Astrocyte (in vitro differentiated cells and primary cell): ENCODE measurements at regions not wholly inside any gene's neighbourhood (a gene's known extent, or its start where the extent isn't known, plus 50 kb on each side); places are given as distances from the start of the nearest gene placed in this dataset.

Experiments used
- DNase-seq: peaks from one replicate; pipeline ENCODE4 v3.0.0-alpha.2; 2010; ENCODE audit warnings: low read depth
- FAIRE-seq: peaks from 2 replicates; lab custom pipeline; 2011; peaks lifted over from hg19 to GRCh38; lab: Jason Lieb, UNC
- H2AFZ ChIP-seq: 2 replicates; pipeline ENCODE4 v1.6.0; 2012; ENCODE audit warnings: low read depth, low read length, inconsistent platforms
- H3K27ac ChIP-seq: 2 replicates; pipeline ENCODE4 v1.5.1; 2011; ENCODE audit warnings: low read depth, low read length, inconsistent platforms
- H3K27me3 ChIP-seq: 2 replicates; pipeline ENCODE4 v1.6.0; 2011; ENCODE audit warnings: low read length, inconsistent platforms; ENCODE audit not compliant: insufficient read depth
- H3K36me3 ChIP-seq: 2 replicates; pipeline ENCODE4 v1.5.1; 2011; ENCODE audit warnings: low read length, inconsistent platforms; ENCODE audit not compliant: insufficient read depth
- H3K4me1 ChIP-seq: 2 replicates; pipeline ENCODE4 v1.5.1; 2011; ENCODE audit warnings: low read length, inconsistent platforms; ENCODE audit not compliant: insufficient read depth
- H3K4me2 ChIP-seq: 2 replicates; pipeline ENCODE4 v1.6.0; 2012; ENCODE audit warnings: low read length, inconsistent platforms
- H3K4me3 ChIP-seq: 2 replicates; pipeline ENCODE4 v1.5.1; 2011; ENCODE audit warnings: low read depth, mild to moderate bottlenecking, low read length, inconsistent platforms; ENCODE audit not compliant: insufficient read depth
- H3K79me2 ChIP-seq: 2 replicates; pipeline ENCODE4 v1.6.0; 2012; ENCODE audit warnings: mild to moderate bottlenecking, low read length, inconsistent platforms; ENCODE audit not compliant: insufficient read depth
- H3K9ac ChIP-seq: 2 replicates; pipeline ENCODE4 v1.6.0; 2012; ENCODE audit warnings: mild to moderate bottlenecking, low read length, inconsistent platforms
- H3K9me3 ChIP-seq: 2 replicates; pipeline ENCODE4 v1.5.1; 2012; ENCODE audit warnings: low read depth, mild to moderate bottlenecking, low read length, inconsistent platforms; ENCODE audit not compliant: insufficient read depth
- H4K20me1 ChIP-seq: 2 replicates; pipeline ENCODE4 v1.6.0; 2012; ENCODE audit warnings: low read length, inconsistent platforms; ENCODE audit not compliant: insufficient read depth
- H3K27ac Mint-ChIP-seq: one replicate; pipeline ENCODE4 v1.8.0; 2021; ENCODE audit warnings: mild to moderate bottlenecking, mixed read lengths; ENCODE audit not compliant: unreplicated experiment
- H3K27me3 Mint-ChIP-seq: one replicate; pipeline ENCODE4 v1.8.0; 2021; ENCODE audit warnings: low read depth, mixed read lengths; ENCODE audit not compliant: unreplicated experiment
- H3K36me3 Mint-ChIP-seq: one replicate; pipeline ENCODE4 v1.8.0; 2021; ENCODE audit warnings: low read depth, mixed read lengths; ENCODE audit not compliant: unreplicated experiment
- H3K4me1 Mint-ChIP-seq: one replicate; pipeline ENCODE4 v1.8.0; 2021; ENCODE audit warnings: low read depth, mixed read lengths; ENCODE audit not compliant: unreplicated experiment
- H3K4me3 Mint-ChIP-seq: one replicate; pipeline ENCODE4 v1.8.0; 2021; ENCODE audit warnings: mild to moderate bottlenecking, moderate library complexity, mixed read lengths; ENCODE audit not compliant: unreplicated experiment
- H3K9me3 Mint-ChIP-seq: one replicate; pipeline ENCODE4 v1.8.0; 2021; ENCODE audit warnings: mild to moderate bottlenecking, mixed read lengths; ENCODE audit not compliant: unreplicated experiment
- CTCF ChIP-seq: IDR thresholded peaks from 2 replicates; pipeline ENCODE4 v1.5.1; 2011; ENCODE audit warnings: low read depth, mild to moderate bottlenecking, inconsistent platforms, low read length, moderate library complexity; ENCODE audit not compliant: insufficient read depth
- EZH2 ChIP-seq: IDR thresholded peaks from 2 replicates; pipeline ENCODE4 v1.6.1; 2012; ENCODE audit warnings: mild to moderate bottlenecking, low read length, inconsistent platforms; ENCODE audit not compliant: insufficient read depth

GRCh38 chr5:152113401-152113800, 188.8 kb upstream of the GLRA1 start:
- no peaks in the 10 kb centered on the region for H3K27me3 ChIP-seq
- H3K9me3 Mint-ChIP-seq: peaks cover 2% of the 10 kb centered on the region
- FAIRE-seq (no peak), DNase-seq (no peak)
- H3K9ac ChIP-seq: no peak overlapping the region
- peaks cover 2% of the 10 kb centered on the region for H3K27me3 Mint-ChIP-seq
- no peak overlapping the region for H3K4me3 ChIP-seq
- no peak overlapping the region for H2AFZ ChIP-seq
- no peak overlapping the region for H3K4me3 Mint-ChIP-seq
- no peaks in the 10 kb centered on the region for H3K36me3 ChIP-seq
- no peak overlapping the region for H3K27ac ChIP-seq
- H3K79me2 ChIP-seq: no peaks in the 10 kb centered on the region
- H4K20me1 ChIP-seq: no peaks in the 10 kb centered on the region
- H3K36me3 Mint-ChIP-seq: no peaks in the 10 kb centered on the region
- no peaks in the 10 kb centered on the region for H3K4me1 Mint-ChIP-seq
- no peak overlapping the region for H3K27ac Mint-ChIP-seq
- TF ChIP-seq CTCF: no peak
- no peak for TF ChIP-seq EZH2
- no peaks in the 10 kb centered on the region for H3K9me3 ChIP-seq
- H3K4me2 ChIP-seq: no peak overlapping the region
- H3K4me1 ChIP-seq: no peaks in the 10 kb centered on the region

- Histone ChIP-seq H4K20me1 (no peaks in the 10 kb centered on the region), H3K27me3 (no peaks in the 10 kb centered on the region), H3K36me3 (no peaks in the 10 kb centered on the region), H3K4me2 (no peak overlapping the region), H3K79me2 (no peaks in the 10 kb centered on the region), H3K4me1 (no peaks in the 10 kb centered on the region), H3K27ac (no peak overlapping the region), H3K9me3 (no peaks in the 10 kb centered on the region), H3K4me3 (no peak overlapping the region), H2AFZ (no peak overlapping the region), H3K9ac (no peak overlapping the region)
- Mint-ChIP-seq H3K4me3 (no peak overlapping the region), H3K27me3 (no peaks in the 10 kb centered on the region), H3K36me3 (no peaks in the 10 kb centered on the region), H3K27ac (no peak overlapping the region), H3K9me3 (peaks cover 2% of the 10 kb centered on the region), H3K4me1 (no peaks in the 10 kb centered on the region)
- FAIRE-seq (no peak), DNase-seq (no peak)
- no peak for TF ChIP-seq CTCF
- no peak for TF ChIP-seq EZH2
These were observed 182.6 kb upstream of the GLRA1 start for GRCh38 chr5:152107220-152107619.

- Histone ChIP-seq H3K4me1 (no peaks in the 10 kb centered on the region), H3K9me3 (no peaks in the 10 kb centered on the region), H3K9ac (no peak overlapping the region), H3K27ac (no peak overlapping the region), H3K27me3 (no peaks in the 10 kb centered on the region), H2AFZ (no peak overlapping the region), H3K4me2 (no peak overlapping the region), H4K20me1 (no peaks in the 10 kb centered on the region), H3K36me3 (no peaks in the 10 kb centered on the region), H3K79me2 (no peaks in the 10 kb centered on the region), H3K4me3 (no peak overlapping the region)
- no peak for DNase-seq
- Mint-ChIP-seq H3K27ac (no peak overlapping the region), H3K36me3 (no peaks in the 10 kb centered on the region), H3K9me3 (peaks cover 2% of the 10 kb centered on the region), H3K27me3 (no peaks in the 10 kb centered on the region), H3K4me1 (no peaks in the 10 kb centered on the region), H3K4me3 (no peak overlapping the region)
- TF ChIP-seq EZH2 (no peak), CTCF (no peak)
- no peak for FAIRE-seq
These were observed 181.9 kb upstream of the GLRA1 start for GRCh38 chr5:152106571-152106970.
